ENCODE measurements at regions not wholly inside any gene's neighbourhood (a gene's known extent, or its start where the extent isn't known, plus 50 kb on each side); places are given as distances from the start of the nearest gene placed in this dataset.

GRCh38 chr10:4333459-4333894 lies 492.5 kb upstream of the AKR1E2 start:
- no peak for DNase-seq (ENCODE audit: low read depth in 4 of 6, low spot score in 6 of 6)
- no peaks in the 10 kb centered on the region for H3K36me3 ChIP-seq (ENCODE audit: control insufficient read depth, insufficient read depth, low read length)
- no peak overlapping the region for H3K4me3 ChIP-seq (ENCODE audit: low read depth, low read length)
- H3K4me1 ChIP-seq (ENCODE audit: control insufficient read depth, insufficient read depth, low read length) = no peaks in the 10 kb centered on the region
- H3K9me3 ChIP-seq (ENCODE audit: control insufficient read depth, insufficient read depth, low read length) = no peaks in the 10 kb centered on the region
- 96% methylated on average over 15 of the region's 15 CpGs for WGBS (ENCODE audit: insufficient coverage)
- H3K27me3 ChIP-seq (ENCODE audit: control insufficient read depth, insufficient read depth, low read length) = no peaks in the 10 kb centered on the region
- H3K27ac ChIP-seq (ENCODE audit: low read depth, low read length) = no peak overlapping the region

- Histone ChIP-seq H3K4me1 (ENCODE audit: control insufficient read depth, insufficient read depth, low read length) (no peaks in the 10 kb centered on the region), H3K9me3 (ENCODE audit: control insufficient read depth, insufficient read depth, low read length) (no peaks in the 10 kb centered on the region), H3K27me3 (ENCODE audit: control insufficient read depth, insufficient read depth, low read length) (no peaks in the 10 kb centered on the region), H3K4me3 (ENCODE audit: low read depth, low read length) (no peak overlapping the region), H3K36me3 (ENCODE audit: control insufficient read depth, insufficient read depth, low read length) (no peaks in the 10 kb centered on the region), H3K27ac (ENCODE audit: low read depth, low read length) (no peak overlapping the region)
- 91% methylated on average over 9 of the region's 9 CpGs for WGBS (ENCODE audit: insufficient coverage)
- no peak for DNase-seq (ENCODE audit: low read depth in 4 of 6, low spot score in 6 of 6)
Measured at GRCh38 chr10:4332764-4333458, 493.1 kb upstream of the AKR1E2 start.

GRCh38 chr10:4331150-4331549 lies 494.9 kb upstream of the AKR1E2 start:
- no peaks in the 10 kb centered on the region for H3K36me3 ChIP-seq (ENCODE audit: control insufficient read depth, insufficient read depth, low read length)
- 100% methylated on average over 1 of the region's 2 CpGs for WGBS (ENCODE audit: insufficient coverage)
- no peaks in the 10 kb centered on the region for H3K27me3 ChIP-seq (ENCODE audit: control insufficient read depth, insufficient read depth, low read length)
- H3K9me3 ChIP-seq (ENCODE audit: control insufficient read depth, insufficient read depth, low read length) = no peaks in the 10 kb centered on the region
- no peak overlapping the region for H3K4me3 ChIP-seq (ENCODE audit: low read depth, low read length)
- no peak overlapping the region for H3K27ac ChIP-seq (ENCODE audit: low read depth, low read length)
- H3K4me1 ChIP-seq (ENCODE audit: control insufficient read depth, insufficient read depth, low read length) = no peaks in the 10 kb centered on the region
- DNase-seq (ENCODE audit: low read depth in 4 of 6, low spot score in 6 of 6) = no peak

DNA sequence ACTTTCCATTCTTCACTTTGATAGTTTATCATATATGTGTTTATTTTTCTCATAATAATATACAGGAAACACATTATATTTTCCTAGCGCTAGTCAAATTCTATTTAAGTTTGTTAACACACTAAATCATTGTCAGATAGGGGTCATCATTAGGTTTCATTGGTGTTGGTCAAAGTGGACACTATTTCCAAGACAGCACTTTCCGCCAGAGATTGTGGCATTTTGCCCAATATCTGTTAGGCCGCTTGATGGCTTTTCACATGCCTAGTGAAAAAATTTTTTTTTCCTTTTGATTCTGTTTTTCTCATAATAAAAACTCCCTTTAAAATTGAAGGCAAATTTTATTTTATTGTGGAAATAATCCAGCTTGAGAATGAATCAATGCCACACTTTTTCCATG lies 495.4 kb upstream of the AKR1E2 start:
- Histone ChIP-seq H3K4me3 (ENCODE audit: low read depth, low read length) (no peak overlapping the region), H3K9me3 (ENCODE audit: control insufficient read depth, insufficient read depth, low read length) (no peaks in the 10 kb centered on the region), H3K4me1 (ENCODE audit: control insufficient read depth, insufficient read depth, low read length) (no peaks in the 10 kb centered on the region), H3K36me3 (ENCODE audit: control insufficient read depth, insufficient read depth, low read length) (no peaks in the 10 kb centered on the region), H3K27me3 (ENCODE audit: control insufficient read depth, insufficient read depth, low read length) (no peaks in the 10 kb centered on the region), H3K27ac (ENCODE audit: low read depth, low read length) (no peak overlapping the region)
- no CpG with 5 or more reads among the region's 3 CpGs for WGBS (ENCODE audit: insufficient coverage)
- DNase-seq (ENCODE audit: low read depth in 4 of 6, low spot score in 6 of 6) = no peak

DNA sequence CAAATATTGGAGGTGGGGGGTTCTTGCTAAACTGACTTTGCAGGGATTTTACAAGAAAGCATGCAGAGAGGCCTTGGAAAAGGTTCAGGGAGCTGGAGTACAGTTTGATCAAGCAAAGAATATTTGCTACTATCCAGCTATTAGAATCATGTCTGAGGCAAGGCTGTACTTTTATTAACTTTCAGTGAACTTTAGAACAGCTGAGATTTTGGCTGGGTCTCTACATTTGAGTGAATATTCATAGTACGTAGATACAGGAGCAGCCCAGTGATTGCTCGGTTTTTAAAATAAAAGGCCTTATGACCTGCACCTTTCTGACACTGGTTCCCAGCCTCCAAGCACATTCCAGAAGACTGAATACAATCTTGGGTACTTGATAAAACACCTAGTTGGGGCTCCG lies 496.8 kb upstream of the AKR1E2 start:
- Histone ChIP-seq H3K36me3 (ENCODE audit: control insufficient read depth, insufficient read depth, low read length) (no peaks in the 10 kb centered on the region), H3K27ac (ENCODE audit: low read depth, low read length) (no peak overlapping the region), H3K9me3 (ENCODE audit: control insufficient read depth, insufficient read depth, low read length) (no peaks in the 10 kb centered on the region), H3K4me1 (ENCODE audit: control insufficient read depth, insufficient read depth, low read length) (no peaks in the 10 kb centered on the region), H3K27me3 (ENCODE audit: control insufficient read depth, insufficient read depth, low read length) (no peaks in the 10 kb centered on the region), H3K4me3 (ENCODE audit: low read depth, low read length) (no peak overlapping the region)
- 100% methylated on average over 2 of the region's 3 CpGs for WGBS (ENCODE audit: insufficient coverage)
- DNase-seq (ENCODE audit: low read depth in 4 of 6, low spot score in 6 of 6) = no peak

DNA sequence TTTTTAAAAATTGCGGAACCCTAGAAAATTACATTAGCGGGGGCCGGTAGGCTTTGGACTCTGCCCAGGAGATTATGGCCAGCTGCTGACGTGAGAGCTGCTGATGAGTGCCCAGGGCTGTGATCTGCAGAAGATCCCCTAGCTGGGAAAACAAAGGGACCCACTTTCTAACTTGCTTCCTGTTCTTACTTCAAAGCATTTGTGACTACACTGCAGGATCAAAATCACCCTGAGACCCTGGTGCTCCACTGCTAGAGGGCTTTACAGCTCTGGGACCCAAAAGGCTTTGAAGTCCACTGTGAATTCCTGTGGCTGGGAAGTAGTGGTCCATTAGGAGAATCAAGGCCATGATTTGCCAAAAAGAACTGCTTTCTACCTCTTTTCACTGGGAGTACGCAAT lies 499.4 kb upstream of the AKR1E2 start:
- no peaks in the 10 kb centered on the region for H3K27me3 ChIP-seq (ENCODE audit: control insufficient read depth, insufficient read depth, low read length)
- H3K4me3 ChIP-seq (ENCODE audit: low read depth, low read length) = no peak overlapping the region
- WGBS (ENCODE audit: insufficient coverage) = 100% methylated on average over 4 of the region's 5 CpGs
- no peaks in the 10 kb centered on the region for H3K4me1 ChIP-seq (ENCODE audit: control insufficient read depth, insufficient read depth, low read length)
- no peaks in the 10 kb centered on the region for H3K9me3 ChIP-seq (ENCODE audit: control insufficient read depth, insufficient read depth, low read length)
- no peak for DNase-seq (ENCODE audit: low read depth in 4 of 6, low spot score in 6 of 6)
- no peak overlapping the region for H3K27ac ChIP-seq (ENCODE audit: low read depth, low read length)
- H3K36me3 ChIP-seq (ENCODE audit: control insufficient read depth, insufficient read depth, low read length) = no peaks in the 10 kb centered on the region

- DNase-seq (ENCODE audit: low read depth in 4 of 6, low spot score in 6 of 6) = no peak
- no peak overlapping the region for H3K4me3 ChIP-seq (ENCODE audit: low read depth, low read length)
- 92% methylated on average over 3 of the region's 8 CpGs for WGBS (ENCODE audit: insufficient coverage)
- H3K4me1 ChIP-seq (ENCODE audit: control insufficient read depth, insufficient read depth, low read length) = peaks cover 3% of the 10 kb centered on the region
- H3K9me3 ChIP-seq (ENCODE audit: control insufficient read depth, insufficient read depth, low read length) = no peaks in the 10 kb centered on the region
- H3K36me3 ChIP-seq (ENCODE audit: control insufficient read depth, insufficient read depth, low read length) = no peaks in the 10 kb centered on the region
- no peak overlapping the region for H3K27ac ChIP-seq (ENCODE audit: low read depth, low read length)
- no peaks in the 10 kb centered on the region for H3K27me3 ChIP-seq (ENCODE audit: control insufficient read depth, insufficient read depth, low read length)
Measured at GRCh38 chr10:4319870-4320367, 506.1 kb upstream of the AKR1E2 start.

GRCh38 chr10:4316161-4316810 lies 509.7 kb upstream of the AKR1E2 start:
- WGBS (ENCODE audit: insufficient coverage) = 59% methylated on average over 11 of the region's 13 CpGs
- H3K4me1 ChIP-seq (ENCODE audit: control insufficient read depth, insufficient read depth, low read length) = peaks cover 3% of the 10 kb centered on the region
- H3K27ac ChIP-seq (ENCODE audit: low read depth, low read length) = peak overlapping the region; percentile 75
- peak in 4 of 6 donors; percentile 29 to 78 (median 53) for DNase-seq (ENCODE audit: low read depth in 4 of 6, low spot score in 6 of 6)
- no peaks in the 10 kb centered on the region for H3K27me3 ChIP-seq (ENCODE audit: control insufficient read depth, insufficient read depth, low read length)
- no peaks in the 10 kb centered on the region for H3K36me3 ChIP-seq (ENCODE audit: control insufficient read depth, insufficient read depth, low read length)
- H3K9me3 ChIP-seq (ENCODE audit: control insufficient read depth, insufficient read depth, low read length) = no peaks in the 10 kb centered on the region
- H3K4me3 ChIP-seq (ENCODE audit: low read depth, low read length) = no peak overlapping the region

DNA sequence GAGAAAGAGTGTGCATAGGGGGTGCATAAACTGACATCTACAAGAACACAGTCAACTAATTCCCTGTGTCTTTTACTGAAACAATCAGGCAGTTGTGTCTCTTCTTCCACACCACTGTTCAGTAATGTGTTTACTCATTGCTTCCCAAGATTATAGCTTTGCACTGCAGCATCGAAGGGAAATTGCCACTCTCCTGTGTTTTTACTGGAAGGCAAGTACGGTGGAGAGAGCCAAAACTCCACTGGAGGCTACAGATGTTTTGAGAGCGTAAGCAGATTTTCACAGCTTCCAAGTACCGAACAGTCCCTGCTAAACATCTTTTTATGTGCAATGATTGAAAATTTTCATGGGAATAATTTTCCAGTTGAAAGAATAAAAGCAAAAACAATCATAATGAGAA lies 510.5 kb upstream of the AKR1E2 start:
- WGBS (ENCODE audit: insufficient coverage) = 27% methylated on average over 2 of the region's 4 CpGs
- DNase-seq (ENCODE audit: low read depth in 4 of 6, low spot score in 6 of 6) = peak in 5 of 6 donors; percentile 57 to 96 (median 69)

DNA sequence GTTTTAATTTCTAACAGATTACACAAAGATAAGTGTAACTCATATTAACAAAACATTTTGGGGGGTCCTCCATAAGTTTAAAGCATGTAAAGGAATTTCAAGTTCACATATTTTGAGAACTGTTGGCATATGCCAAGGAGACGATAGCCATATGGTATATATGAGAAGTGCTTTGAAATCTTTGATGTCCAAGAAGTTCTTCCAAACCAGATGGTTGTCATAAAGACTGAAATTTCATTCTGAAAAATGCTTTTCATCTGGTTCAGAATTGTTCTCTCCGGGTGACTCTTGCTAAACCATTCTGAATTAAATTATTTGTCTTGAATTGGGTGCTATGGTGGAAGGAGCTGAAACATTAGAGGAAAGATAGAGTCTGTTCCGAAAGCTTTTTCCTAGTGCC lies 513.0 kb upstream of the AKR1E2 start:
- H3K4me3 ChIP-seq (ENCODE audit: low read depth, low read length) = no peak overlapping the region
- WGBS (ENCODE audit: insufficient coverage) = 85% methylated on average over 3 of the region's 3 CpGs
- H3K4me1 ChIP-seq (ENCODE audit: control insufficient read depth, insufficient read depth, low read length) = peaks cover 3% of the 10 kb centered on the region
- no peaks in the 10 kb centered on the region for H3K27me3 ChIP-seq (ENCODE audit: control insufficient read depth, insufficient read depth, low read length)
- DNase-seq (ENCODE audit: low read depth in 4 of 6, low spot score in 6 of 6) = peak in 1 of 6 donors; percentile 65
- no peaks in the 10 kb centered on the region for H3K9me3 ChIP-seq (ENCODE audit: control insufficient read depth, insufficient read depth, low read length)
- no peaks in the 10 kb centered on the region for H3K36me3 ChIP-seq (ENCODE audit: control insufficient read depth, insufficient read depth, low read length)
- no peak overlapping the region for H3K27ac ChIP-seq (ENCODE audit: low read depth, low read length)

More for the DNA sequence above, 510.5 kb upstream of the AKR1E2 start:
- H3K36me3 ChIP-seq (ENCODE audit: control insufficient read depth, insufficient read depth, low read length) = no peaks in the 10 kb centered on the region
- H3K27me3 ChIP-seq (ENCODE audit: control insufficient read depth, insufficient read depth, low read length) = no peaks in the 10 kb centered on the region
- no peak overlapping the region for H3K4me3 ChIP-seq (ENCODE audit: low read depth, low read length)
- H3K4me1 ChIP-seq (ENCODE audit: control insufficient read depth, insufficient read depth, low read length) = peaks cover 3% of the 10 kb centered on the region
- H3K9me3 ChIP-seq (ENCODE audit: control insufficient read depth, insufficient read depth, low read length) = no peaks in the 10 kb centered on the region
- peak overlapping the region; percentile 75 for H3K27ac ChIP-seq (ENCODE audit: low read depth, low read length)
